ELF-1 (cell line): ENCODE measurements at regions not wholly inside any gene's neighbourhood (a gene's known extent, or its start where the extent isn't known, plus 50 kb on each side); places are given as distances from the start of the nearest gene placed in this dataset.

ENCODE experiments used
- DNase-seq: peaks from one replicate; pipeline ENCODE4 v3.0.0-alpha.2; 2016; ENCODE audit warnings: low read depth, low spot score

DNA sequence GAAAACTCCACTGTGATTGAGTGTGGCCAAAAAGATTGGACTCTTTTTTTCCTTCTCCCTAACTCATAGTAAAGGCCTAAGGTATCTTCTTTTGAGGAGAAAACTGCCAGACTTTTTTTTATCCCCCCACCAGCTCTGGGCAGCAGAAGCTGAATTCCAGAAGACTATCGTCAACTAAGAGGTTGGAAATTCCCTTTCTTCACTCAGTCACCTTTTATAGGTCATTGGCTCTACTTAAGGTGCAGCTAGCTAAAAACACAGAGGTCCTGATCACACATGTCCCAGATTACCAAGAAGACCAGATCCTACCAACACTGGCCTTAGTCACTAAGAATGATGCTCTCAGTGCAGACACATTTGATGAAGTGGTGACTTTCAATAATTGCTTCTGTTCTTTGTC lies 1441.2 kb downstream of the PLA2G4A start:
- DNase-seq, result no peak

DNA sequence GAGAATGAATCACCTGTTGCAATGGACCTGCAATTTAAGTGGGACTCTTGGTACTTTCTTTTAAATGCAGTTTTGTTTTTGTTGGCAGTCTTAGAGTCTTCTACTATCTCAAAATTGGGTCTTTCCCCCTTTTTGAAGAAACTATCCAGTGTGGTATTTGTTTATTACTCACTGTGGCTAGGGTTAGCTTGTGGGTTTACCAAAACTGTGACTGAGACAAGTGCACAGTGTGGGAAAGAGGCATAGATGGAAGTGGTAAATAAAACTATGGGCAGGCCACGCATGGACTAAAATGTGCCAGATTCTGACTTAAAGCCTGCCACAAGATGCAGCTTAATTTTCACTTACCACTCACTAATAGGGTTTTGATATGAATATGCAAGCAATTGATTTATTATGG lies 1441.7 kb downstream of the PLA2G4A start:
- DNase-seq, result no peak

DNA sequence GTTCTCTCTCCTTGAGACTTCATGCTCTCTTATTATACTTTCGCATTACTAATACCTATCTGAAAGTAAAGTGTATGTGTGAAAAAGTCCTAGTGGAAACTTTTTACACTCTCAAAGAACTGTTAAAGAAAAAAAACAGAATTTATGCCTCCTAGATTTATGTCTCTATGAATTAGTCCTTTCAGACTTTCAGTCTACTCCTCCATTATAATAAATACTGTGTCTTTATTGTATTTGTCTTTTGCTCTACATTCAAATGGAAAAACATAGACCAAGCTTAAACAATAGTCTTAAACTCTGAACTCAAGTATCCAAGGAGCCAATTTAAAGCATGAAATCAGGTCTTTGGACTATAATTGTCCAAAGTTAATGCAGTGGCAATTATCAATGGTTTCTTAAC lies 1449.0 kb downstream of the PLA2G4A start:
- DNase-seq, result no peak

DNA sequence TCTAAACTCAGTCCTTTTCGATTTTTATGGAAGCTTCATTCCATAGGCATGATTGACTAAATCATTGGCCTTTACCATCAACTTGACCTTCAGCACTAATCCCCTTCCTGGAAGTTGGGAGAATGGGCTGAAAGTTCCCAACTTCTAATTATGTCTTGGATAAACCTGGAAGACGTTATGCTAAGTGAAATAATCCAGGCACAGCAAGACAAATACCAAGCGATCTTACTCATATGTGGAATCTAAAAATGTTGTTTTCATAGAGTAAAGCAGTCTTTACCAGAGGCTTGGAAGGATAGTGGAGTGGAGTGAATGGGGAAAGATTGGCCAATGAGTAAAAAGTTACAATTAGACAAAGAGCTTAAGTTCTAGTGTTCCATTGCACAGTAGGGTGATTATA lies 1453.2 kb downstream of the PLA2G4A start:
- DNase-seq, result no peak

DNA sequence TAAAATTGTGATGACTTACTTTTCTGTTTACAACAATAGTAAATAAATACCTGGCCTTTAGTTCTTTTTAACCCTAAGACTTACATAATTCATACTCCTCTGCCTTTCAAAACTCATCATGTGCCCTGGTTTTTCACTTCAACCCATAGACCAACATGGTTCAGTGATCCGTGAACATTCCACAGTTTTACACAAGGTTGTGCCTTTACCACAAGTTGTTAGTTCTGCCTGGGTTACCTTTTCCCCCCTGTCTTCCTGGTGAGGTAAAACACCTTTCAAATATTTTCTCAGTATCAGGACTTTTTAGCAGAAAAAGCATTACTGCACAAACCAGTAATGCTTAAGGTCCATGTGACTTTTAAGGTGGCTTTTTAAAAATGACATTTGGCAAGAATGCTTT lies 1466.4 kb downstream of the PLA2G4A start:
- DNase-seq, result no peak

DNA sequence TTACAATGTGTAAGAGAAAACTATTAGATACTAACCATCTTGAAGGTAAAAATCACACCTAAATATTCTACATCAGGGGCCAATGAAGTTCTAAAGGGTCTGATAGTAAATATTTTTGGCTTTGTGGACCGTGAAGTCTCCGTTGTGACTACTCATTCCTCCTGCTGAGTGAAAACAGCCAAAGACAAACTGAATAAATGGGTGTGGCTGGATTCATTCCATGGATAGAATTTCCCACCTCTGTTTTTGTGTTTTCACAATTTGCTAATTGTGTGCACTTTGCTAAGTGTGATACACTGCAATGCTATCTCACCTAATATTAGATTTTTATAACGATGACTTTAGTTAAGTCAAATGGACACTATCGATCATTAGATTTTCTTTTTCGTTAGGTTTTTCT lies 1474.0 kb downstream of the PLA2G4A start:
- DNase-seq, result no peak

DNA sequence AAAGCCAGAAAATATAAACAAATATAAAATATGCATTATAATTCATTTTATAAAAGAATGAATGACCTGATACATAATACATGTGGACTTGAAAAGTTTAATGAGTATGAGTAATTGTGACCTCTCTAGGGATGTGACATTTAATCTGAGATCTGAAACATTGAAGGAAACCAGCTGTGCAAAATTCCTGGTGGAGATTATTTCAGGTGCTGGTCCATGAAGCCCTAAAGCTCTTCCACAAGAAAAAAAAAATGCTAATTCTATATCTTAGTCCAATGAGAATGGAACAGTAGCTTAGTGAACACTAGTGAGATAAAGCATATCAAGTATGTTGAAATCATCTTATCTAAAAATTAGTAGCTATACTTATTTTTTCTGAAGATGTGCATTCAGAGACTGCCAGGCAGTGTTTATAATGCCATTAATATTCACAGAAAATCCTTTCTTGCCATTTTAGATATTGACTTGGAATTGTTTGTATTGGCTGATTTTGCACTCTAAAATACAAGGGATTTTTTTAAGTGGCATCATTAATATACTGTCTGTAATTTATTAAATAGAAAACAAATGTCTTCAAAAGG lies 1485.9 kb downstream of the PLA2G4A start:
- no peak for DNase-seq

DNA sequence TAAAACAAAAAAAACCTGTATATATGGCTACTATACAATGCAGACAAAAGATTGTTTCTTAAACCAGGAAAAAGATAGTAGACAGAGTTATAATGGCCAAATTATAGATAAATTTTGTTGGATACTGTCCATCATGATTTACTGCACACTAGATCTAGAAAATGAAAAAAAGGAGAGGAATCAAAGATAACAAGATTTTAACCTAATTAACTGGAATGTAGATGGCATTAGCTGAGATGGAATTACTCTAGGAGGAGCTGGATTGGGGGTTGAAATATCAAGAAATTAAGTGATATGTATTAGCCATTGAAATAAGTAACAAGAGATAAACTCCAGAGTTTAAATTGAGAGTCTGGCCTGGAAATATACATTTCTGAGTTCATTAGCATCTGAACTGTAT lies 1489.1 kb downstream of the PLA2G4A start:
- DNase-seq, result no peak

DNA sequence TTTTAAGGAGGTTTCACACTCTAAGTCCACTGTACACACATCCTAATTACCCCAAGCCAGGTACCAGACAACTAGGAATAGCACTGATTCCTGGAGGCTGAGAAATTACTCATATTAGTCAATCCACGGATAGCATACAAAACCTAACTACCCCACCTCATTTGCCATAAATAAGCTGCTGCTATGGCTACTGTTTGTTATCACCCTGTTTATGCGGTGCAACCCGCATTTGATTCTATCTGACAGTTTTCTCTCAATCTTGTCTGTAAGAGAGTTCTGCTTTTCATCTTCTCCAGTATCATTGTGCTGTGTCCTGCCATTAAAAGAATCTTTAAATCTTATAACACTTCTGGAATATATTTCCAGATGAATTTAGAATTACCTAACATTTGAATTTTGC lies 1496.5 kb downstream of the PLA2G4A start:
- no peak for DNase-seq

DNA sequence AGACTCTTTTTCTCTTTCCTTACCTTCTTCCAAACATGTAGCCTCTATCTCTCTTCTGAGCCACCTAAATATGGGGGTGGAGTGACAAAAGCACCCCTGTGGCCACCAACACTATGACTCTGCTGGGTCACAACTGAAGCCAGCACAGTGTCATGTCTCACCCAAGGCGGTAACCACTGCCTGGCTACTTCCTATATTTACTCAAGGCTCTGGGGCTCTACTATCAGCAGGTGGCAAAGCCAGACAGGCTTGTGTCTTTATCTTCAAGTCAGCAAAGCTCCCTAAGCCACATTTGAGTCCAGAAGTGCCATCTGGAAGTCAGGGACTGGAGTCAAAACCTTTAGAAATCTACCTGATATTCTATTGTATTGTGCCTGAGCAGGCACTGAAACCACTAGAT lies 1515.2 kb downstream of the PLA2G4A start:
- no peak for DNase-seq

DNA sequence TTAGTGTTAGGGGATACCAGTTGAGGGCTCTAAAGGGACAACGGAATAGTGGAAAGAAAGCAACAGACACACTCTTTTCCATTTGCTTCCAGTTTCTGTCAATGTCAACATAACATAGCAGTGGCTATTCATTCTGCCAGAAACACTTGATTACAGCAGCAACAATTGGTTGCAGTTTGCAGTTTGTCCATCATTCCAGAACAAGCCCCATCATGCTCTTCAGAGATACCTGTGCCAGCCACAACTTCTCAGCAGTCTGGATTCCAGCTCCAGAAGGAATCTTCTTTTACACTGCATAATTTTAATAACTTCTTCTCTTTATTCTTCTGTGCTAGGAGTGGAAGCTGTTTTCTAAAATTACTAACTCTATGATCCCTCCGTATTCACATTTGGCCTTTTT lies 1521.4 kb downstream of the PLA2G4A start:
- no peak for DNase-seq

DNA sequence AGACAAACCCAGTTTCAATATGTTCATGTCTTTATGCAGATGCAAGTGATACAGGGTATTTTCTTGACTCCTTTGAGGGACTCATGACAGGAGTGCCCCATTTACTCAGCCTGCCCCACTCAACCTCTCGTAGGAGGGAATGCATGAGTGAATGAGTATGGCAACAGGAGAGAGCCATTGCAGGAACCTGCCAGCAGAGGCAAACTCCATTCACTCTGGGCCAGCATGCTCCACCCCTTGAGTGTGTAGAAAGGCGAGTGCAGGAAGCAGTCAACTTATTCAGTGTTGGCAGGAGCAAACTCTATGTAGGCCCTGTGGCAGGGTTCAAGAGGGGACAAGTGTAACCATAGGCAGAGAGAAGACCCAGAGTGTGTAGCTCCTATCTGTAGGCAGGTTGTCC lies 1526.3 kb downstream of the PLA2G4A start:
- no peak for DNase-seq

DNA sequence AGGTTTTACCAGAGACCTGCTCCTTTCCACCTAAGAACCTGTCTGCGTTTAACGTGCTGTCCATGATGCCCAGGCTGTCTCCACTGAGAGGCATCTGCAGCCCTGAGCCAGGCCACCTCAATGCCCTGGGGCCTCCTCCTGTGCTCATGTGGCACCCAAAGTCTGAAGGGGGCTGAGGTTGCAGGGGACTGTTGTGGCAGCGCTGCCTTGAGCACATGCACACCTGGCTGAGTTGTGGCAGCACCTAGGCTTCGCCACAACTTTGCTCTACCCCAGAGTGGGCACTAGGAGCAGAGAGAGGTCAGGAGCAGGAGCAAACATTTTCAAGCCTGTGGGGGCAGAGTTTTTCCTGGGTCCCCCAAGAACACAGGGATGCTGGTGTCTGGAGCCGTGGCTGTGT lies 1527.1 kb downstream of the PLA2G4A start:
- no peak for DNase-seq

DNA sequence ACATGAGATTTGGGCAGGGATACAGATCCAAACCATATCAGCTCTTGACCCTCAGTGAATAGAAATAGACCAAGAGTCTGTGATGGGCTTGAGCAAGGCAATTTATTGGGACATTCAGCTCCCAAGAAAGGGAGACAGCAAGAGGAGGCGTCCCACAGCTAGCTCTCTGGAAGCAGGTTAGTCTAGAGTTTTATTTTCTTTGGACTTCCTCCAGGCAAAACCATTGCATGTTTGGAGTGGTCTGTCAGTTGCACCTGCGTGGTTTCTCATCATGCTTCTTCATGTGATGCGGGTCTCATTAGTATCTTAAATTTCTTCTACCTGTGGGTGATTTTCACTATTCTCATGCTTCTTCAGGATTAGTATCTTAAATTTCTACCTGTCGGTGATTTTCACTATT lies 1530.6 kb downstream of the PLA2G4A start:
- DNase-seq, result no peak

DNA sequence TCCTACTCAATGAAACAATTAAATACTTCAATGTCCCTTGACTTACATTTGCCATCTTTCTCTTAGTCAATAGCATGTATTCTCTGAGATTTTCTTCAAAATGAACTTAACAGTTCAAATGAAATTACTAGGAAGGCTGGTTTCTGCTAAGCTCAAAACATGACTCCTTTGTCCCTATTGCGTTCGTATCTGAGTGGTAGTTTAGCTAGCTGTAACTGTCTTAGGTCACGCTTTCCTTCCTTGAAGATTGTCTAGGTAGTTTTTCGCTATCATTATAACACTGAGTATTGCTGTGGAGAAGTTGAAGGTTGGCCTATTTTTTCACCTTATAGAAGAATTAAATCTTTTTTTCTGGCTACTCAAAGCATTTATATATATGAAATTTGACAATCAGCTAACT lies 1535.2 kb downstream of the PLA2G4A start:
- DNase-seq, result no peak

DNA sequence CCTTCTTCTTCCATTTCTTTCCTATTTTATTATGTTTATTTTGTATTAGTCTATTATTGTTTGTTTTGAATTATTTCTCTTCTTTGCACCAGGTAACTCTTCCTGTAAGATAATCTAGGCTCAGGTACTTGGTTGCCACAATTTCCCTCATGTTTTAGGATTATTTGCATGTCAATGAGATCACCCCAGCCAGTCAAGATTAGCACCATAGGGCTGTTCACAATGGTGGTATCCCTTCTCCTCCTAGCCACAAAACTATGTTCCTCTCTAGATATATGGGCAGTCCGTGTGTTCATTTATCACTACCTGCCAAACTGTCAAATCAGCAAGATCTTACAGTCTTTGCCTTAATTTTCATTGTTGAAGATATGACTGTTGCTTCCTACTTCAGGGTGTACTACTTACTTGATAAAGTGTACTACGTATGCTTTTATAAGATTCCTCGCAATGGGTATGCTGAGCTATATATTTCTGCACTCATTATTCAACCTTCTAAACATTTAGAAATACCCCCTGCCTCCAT lies 1536.2 kb downstream of the PLA2G4A start:
- no peak for DNase-seq

DNA sequence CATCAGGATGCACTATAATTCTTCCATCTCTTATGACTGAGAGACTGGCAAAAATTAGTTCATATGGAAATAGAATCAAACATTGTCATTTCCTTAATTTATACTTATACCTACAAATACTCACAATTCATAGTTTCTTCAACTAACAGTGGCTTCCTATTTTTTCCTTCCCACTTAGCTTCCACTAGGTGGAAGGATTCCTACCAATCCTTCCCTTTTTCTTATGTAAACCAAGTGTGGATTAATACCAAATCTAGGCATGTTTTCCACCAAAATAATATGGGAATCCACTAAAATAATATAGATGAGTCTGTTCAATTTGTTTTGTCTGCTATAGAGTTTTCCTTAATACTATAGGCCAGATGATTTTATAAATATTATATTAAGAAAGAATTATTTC lies 1537.1 kb downstream of the PLA2G4A start:
- DNase-seq, result no peak

DNA sequence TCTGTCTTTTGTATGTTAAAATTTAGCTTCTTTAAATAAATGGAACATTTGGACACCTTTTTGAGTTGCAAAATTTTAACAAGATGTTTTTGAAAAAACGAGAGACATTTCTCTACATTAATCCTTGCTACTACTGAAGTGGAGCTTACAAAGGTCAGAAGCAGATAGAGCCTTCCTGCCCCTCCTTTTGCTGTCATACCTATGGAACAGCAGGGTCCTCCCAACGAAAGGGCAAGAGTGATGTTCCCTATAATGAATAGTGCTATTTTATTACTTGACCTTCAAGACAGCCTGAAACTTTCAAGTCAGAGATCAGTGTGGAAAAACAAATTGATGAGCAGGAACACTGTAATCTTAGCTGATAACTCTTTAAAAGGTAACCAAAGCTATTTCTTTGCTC lies 1538.9 kb downstream of the PLA2G4A start:
- no peak for DNase-seq

DNA sequence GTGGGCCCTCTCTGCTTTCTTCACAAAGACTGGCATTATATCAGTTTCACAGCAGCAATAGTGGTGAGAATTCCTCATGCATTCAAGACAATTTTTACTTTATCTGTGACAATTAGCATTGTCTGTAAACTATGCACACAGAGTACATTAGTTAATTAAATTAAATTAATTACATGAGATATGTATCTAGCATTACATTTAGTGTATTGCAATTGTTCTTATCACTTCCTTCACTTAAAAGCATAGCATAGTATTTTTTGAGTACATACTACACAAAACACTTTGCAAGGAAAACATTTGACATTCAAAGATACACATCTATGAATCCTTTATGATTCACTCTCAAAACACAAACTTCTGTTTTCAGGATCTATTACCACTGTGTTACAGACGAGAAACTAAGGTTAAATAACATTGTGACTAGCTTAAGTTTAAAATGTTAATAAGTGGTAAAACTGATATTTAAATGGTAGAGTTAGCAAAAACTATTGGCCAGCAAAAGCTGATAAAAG lies 1542.6 kb downstream of the PLA2G4A start:
- no peak for DNase-seq

DNA sequence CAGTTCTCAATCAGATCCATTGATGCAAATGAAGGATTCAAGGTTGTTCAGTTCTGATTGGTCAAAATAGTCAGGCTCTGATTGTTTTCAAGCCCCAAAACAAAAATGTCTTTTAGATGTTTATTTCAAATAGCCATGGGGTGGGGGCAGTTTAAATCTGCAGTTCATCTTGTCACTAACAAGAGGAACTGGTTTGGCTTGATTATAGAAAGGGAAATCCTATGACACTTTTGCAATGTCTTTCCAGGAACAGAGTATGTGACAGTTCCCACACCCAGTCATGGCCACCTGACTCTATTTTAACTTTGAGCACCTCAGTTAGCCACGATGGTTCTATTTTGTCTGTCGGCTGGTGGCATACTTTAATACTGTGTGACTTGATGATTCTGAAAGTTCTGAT lies 1544.1 kb downstream of the PLA2G4A start:
- DNase-seq, result no peak

DNA sequence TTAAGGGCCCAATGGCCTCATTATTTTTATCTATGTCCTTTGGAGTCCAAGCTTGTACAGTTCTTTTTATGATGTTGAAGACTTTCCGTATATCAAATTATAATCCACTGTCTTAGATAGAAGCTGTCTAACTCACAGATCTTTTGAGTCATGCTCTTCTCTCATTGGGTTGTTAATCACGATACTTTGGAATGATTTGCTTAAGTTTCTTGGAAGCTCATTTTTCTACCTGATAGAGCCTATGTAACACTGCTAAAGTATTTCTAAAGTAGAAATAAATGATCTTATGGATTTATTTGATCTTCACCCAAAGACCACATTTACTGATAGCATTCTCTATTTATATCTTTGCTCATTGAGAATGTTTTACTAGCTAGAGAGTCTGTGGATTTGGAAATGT lies 1554.1 kb downstream of the PLA2G4A start:
- no peak for DNase-seq

DNA sequence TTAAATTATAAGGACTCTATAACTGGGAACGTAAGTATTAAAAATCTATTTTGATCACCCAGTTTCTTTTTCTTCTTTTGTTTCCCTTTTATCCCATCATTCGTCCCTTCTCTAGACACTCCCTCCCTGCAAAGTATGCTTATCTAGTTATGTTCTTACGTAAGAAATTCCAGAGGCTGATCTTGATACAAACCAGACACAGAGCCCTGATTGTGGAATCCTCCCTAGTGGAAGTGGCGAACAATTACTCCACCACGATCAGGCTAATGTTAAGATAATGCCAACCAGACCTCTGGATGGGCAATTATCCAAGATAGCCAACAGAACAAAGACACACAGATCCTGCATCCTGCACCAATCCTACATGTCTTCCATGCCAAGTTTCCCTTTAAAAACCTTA lies 1557.4 kb downstream of the PLA2G4A start:
- DNase-seq, result peak; percentile 29

DNA sequence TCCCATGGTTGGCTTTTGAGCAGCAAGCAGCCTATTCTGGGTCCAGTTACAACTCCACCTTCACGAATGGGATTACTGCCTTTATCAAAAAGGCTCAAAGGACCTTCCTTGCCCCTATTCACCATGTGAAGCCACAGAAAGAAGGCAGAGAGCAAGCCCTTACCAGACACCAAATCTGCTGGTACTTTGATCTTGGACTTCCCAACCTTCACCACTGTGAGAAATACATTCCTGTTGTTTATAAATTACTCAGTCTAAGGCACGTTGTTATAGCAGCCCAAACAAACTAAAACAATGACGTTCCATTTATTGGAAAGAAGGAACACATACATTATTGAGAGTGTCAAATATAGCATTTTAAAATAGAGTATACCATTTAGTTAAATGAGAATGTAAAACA lies 1557.9 kb downstream of the PLA2G4A start:
- peak; percentile 31 for DNase-seq

DNA sequence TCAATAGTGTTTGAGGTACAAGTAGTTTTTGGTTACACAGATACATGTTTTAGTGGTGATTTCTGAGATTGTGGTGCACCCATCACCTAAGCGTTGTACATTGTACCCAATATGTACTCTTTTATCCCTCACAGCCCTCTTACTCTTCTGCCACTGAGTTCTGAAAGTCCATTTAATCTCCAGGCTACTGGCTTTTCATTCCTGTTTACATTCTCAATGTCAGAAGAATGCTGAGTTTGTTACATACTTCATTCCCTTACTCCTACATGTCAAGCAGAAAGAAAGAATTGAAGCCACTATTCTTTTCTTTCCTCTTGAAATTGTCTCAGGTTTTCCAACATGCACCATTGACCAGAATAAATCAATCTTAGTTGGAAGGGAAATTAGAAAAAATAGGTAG lies 1565.9 kb downstream of the PLA2G4A start:
- no peak for DNase-seq
